Choroid plexus epithelial cell (primary cell): ENCODE measurements at regions not wholly inside any gene's neighbourhood (a gene's known extent, or its start where the extent isn't known, plus 50 kb on each side); places are given as distances from the start of the nearest gene placed in this dataset.

Source experiments
- DNase-seq: peaks from one replicate; pipeline ENCODE4 v3.0.0-alpha.2; 2010; ENCODE audit warnings: low read depth
- H3K4me3 ChIP-seq: 2 replicates; pipeline ENCODE4 v1.5.1; 2011; ENCODE audit warnings: low read depth, mild to moderate bottlenecking, control low read depth, low read length, moderate library complexity
- CTCF ChIP-seq: conservative IDR thresholded peaks from 2 replicates; pipeline ENCODE4 v1.5.1; 2011; ENCODE audit warnings: low read depth, mild to moderate bottlenecking, control low read depth, inconsistent platforms, low read length, moderate library complexity

- H3K4me3 ChIP-seq: no peak overlapping the region
- TF ChIP-seq CTCF: no peak
- no peak for DNase-seq
These were observed 157.1 kb downstream of the ACTR3 start for GRCh38 chr2:114046866-114047435.

- H3K4me3 ChIP-seq: no peak overlapping the region
- DNase-seq: no peak
- no peak for TF ChIP-seq CTCF
These were observed 159.4 kb downstream of the ACTR3 start for GRCh38 chr2:114049280-114049679.

GRCh38 chr2:114049826-114050225 lies 159.9 kb downstream of the ACTR3 start:
- no peak overlapping the region for H3K4me3 ChIP-seq
- TF ChIP-seq CTCF: no peak
- DNase-seq: no peak

GRCh38 chr2:114056294-114057143 lies 166.6 kb downstream of the ACTR3 start:
- no peak for DNase-seq
- no peak for TF ChIP-seq CTCF
- H3K4me3 ChIP-seq: no peak overlapping the region

- DNase-seq: no peak
- no peak overlapping the region for H3K4me3 ChIP-seq
- no peak for TF ChIP-seq CTCF
These were observed 167.7 kb downstream of the ACTR3 start for GRCh38 chr2:114057638-114058037.

- no peak for TF ChIP-seq CTCF
- H3K4me3 ChIP-seq: no peak overlapping the region
- DNase-seq: no peak
These were observed 171.7 kb downstream of the ACTR3 start for GRCh38 chr2:114061566-114062098.
